PC-3 (cell line): ENCODE measurements at regions not wholly inside any gene's neighbourhood (a gene's known extent, or its start where the extent isn't known, plus 50 kb on each side); places are given as distances from the start of the nearest gene placed in this dataset.

Experiments used
- ATAC-seq: fragments of 200-7000 bp; cut with Tn5 transposase; 2 replicates; pipeline ENCODE4 v1.9.1; 2020; ENCODE audit warnings: mild to moderate bottlenecking, moderate library complexity
- BruUV-seq: library from RNA; stranded (reverse); fragments of 400-500 nt; replicated peaks from 2 replicates; lab custom pipeline; 2021; lab: Mats Ljungman, UMichigan
- CTCF ChIA-PET: fragments of 300-600 bp; sonication (Branson Sonifier 250); formaldehyde crosslinking; loops from one replicate; lab custom pipeline; 2022; ENCODE audit warnings: antibody characterized with exemption; lab: Charles Lee
- POLR2A ChIA-PET: fragments of 300-600 bp; sonication (Branson Sonifier 250); formaldehyde crosslinking; loops from one replicate; lab custom pipeline; 2022; ENCODE audit warnings: antibody characterized with exemption; ENCODE audit not compliant: unreplicated experiment; lab: Charles Lee
- DNase-seq: peaks from one replicate; pipeline ENCODE4 v3.0.0-alpha.2; 2015
- H2AFZ ChIP-seq: fragments of 300-600 bp; sonication (generic); 2 replicates; pipeline ENCODE4 v1.6.0; 2016; ENCODE audit warnings: antibody characterized with exemption, low read length
- H3F3A ChIP-seq: fragments of 300-600 bp; sonication (generic); one replicate; pipeline ENCODE4 v1.6.0; 2017; ENCODE audit warnings: antibody characterized with exemption, low read length, control low read depth, mild to moderate bottlenecking; ENCODE audit not compliant: unreplicated experiment
- H3K27ac ChIP-seq: fragments of 300-600 bp; sonication (generic); 2 replicates; pipeline ENCODE4 v1.5.1; 2016; ENCODE audit warnings: mild to moderate bottlenecking, low read length
- H3K27me3 ChIP-seq: fragments of 300-600 bp; sonication (generic); 2 replicates; pipeline ENCODE4 v1.6.1; 2016; ENCODE audit warnings: low read length, mixed read lengths
- H3K36me3 ChIP-seq: fragments of 300-600 bp; sonication (generic); 2 replicates; pipeline ENCODE4 v1.6.1; 2016; ENCODE audit warnings: low read depth, mixed run types, low read length, mixed read lengths
- H3K4me1 ChIP-seq: fragments of 300-600 bp; sonication (generic); 2 replicates; pipeline ENCODE4 v1.5.1; 2016; ENCODE audit warnings: low read length; ENCODE audit not compliant: insufficient read depth
- H3K4me2 ChIP-seq: fragments of 300-600 bp; sonication (generic); 2 replicates; pipeline ENCODE4 v1.6.0; 2016; ENCODE audit warnings: low read length
- H3K4me3 ChIP-seq: fragments of 300-600 bp; sonication (generic); 2 replicates; pipeline ENCODE4 v1.5.1; 2016; ENCODE audit warnings: mild to moderate bottlenecking, low read length, mixed read lengths
- H3K79me2 ChIP-seq: fragments of 300-600 bp; sonication (generic); 2 replicates; pipeline ENCODE4 v1.6.1; 2017; ENCODE audit warnings: low read length, mixed read lengths
- H3K9ac ChIP-seq: fragments of 300-600 bp; sonication (generic); 2 replicates; pipeline ENCODE4 v1.6.0; 2016; ENCODE audit warnings: mild to moderate bottlenecking, low read length
- H3K9me2 ChIP-seq: fragments of 300-600 bp; sonication (generic); replicated peaks from 2 replicates; pipeline ENCODE4 v1.6.1; 2016; ENCODE audit warnings: mixed run types, low read length, mixed read lengths
- H3K9me3 ChIP-seq: fragments of 300-600 bp; sonication (generic); 2 replicates; pipeline ENCODE4 v1.6.1; 2016; ENCODE audit warnings: low read length, mixed read lengths
- H4K20me1 ChIP-seq: fragments of 300-600 bp; sonication (generic); 2 replicates; pipeline ENCODE4 v1.6.1; 2016; ENCODE audit warnings: low read length, mixed read lengths
- EZH2 ChIP-seq: fragments of 300-600 bp; sonication (generic); IDR thresholded peaks from one replicate; pipeline ENCODE4 v1.6.1; 2017; ENCODE audit warnings: antibody characterized with exemption, mild to moderate bottlenecking, low read length; ENCODE audit not compliant: unreplicated experiment
- EZH2phosphoT487 ChIP-seq: fragments of 300-600 bp; sonication (generic); IDR thresholded peaks from 2 replicates; pipeline ENCODE4 v1.6.1; 2018; ENCODE audit warnings: mild to moderate bottlenecking, antibody characterized with exemption, low read length, borderline replicate concordance
- intact Hi-C: fragments of 100-400 bp; cut with micrococcal nuclease; formaldehyde crosslinking; loops from 2 replicates; pipeline ENCODE4 v1.9.0; 2023
- TF ChIP-seq, protein P1 (sequence below): fragments of 300-600 bp; sonication (generic); conservative IDR thresholded peaks from 2 replicates; pipeline ENCODE4 v1.5.1; 2017; ENCODE audit warnings: antibody characterized with exemption, low read depth, mild to moderate bottlenecking, low read length

GRCh38 chr5:61777292-61777691 lies 445.2 kb downstream of the ZSWIM6 start:
- no peak for TF ChIP-seq EZH2
- TF ChIP-seq EZH2phosphoT487: no peak
- TF ChIP-seq, protein P1, sequence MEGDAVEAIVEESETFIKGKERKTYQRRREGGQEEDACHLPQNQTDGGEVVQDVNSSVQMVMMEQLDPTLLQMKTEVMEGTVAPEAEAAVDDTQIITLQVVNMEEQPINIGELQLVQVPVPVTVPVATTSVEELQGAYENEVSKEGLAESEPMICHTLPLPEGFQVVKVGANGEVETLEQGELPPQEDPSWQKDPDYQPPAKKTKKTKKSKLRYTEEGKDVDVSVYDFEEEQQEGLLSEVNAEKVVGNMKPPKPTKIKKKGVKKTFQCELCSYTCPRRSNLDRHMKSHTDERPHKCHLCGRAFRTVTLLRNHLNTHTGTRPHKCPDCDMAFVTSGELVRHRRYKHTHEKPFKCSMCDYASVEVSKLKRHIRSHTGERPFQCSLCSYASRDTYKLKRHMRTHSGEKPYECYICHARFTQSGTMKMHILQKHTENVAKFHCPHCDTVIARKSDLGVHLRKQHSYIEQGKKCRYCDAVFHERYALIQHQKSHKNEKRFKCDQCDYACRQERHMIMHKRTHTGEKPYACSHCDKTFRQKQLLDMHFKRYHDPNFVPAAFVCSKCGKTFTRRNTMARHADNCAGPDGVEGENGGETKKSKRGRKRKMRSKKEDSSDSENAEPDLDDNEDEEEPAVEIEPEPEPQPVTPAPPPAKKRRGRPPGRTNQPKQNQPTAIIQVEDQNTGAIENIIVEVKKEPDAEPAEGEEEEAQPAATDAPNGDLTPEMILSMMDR: no peak
- H3K4me2 ChIP-seq: no peak overlapping the region

DNA sequence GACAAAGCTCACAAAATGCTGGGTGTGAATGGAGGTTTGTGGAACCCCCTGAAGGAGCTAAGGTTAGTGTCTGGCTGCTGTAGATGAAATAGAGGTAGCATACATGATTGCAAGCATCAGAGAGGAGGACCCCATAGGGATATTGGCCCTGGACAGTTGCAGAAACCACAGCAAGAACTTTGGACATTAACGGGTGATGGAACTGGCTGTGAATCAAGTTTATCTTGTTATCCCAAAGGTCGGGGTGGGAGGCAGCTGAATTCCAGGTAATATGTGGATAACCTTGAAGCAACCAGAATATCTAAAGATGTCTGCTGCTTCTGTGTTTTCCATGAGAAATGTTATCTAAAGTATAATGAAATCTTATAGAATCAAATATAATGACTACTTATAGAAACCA lies 447.7 kb downstream of the ZSWIM6 start:
- Histone ChIP-seq H3K9me3 (no peaks in the 10 kb centered on the region), H3K4me1 (no peaks in the 10 kb centered on the region), H3K9ac (no peak overlapping the region), H3K27ac (no peak overlapping the region), H3K4me3 (no peak overlapping the region), H3K36me3 (no peaks in the 10 kb centered on the region), H3K27me3 (peaks cover 34% of the 10 kb centered on the region), H3K9me2 (no peaks in the 10 kb centered on the region), H4K20me1 (no peaks in the 10 kb centered on the region), H3F3A (no peaks in the 10 kb centered on the region), H3K4me2 (no peak overlapping the region), H2AFZ (no peak overlapping the region), H3K79me2 (no peaks in the 10 kb centered on the region)
- TF ChIP-seq, protein P1: no peak
- no peak for TF ChIP-seq EZH2
- TF ChIP-seq EZH2phosphoT487: no peak
- ATAC-seq: no peak
- ChIA-PET POLR2A (no interaction called here), CTCF (no interaction called here)
- intact Hi-C loops: no loop called here
- no peak for DNase-seq
- no TSS peak for BruUV-seq

More at GRCh38 chr5:61777292-61777691, 445.2 kb downstream of the ZSWIM6 start:
- Histone ChIP-seq H3K79me2 (no peaks in the 10 kb centered on the region), H3K9me3 (no peaks in the 10 kb centered on the region), H4K20me1 (no peaks in the 10 kb centered on the region), H3K27ac (no peak overlapping the region), H3K9ac (no peak overlapping the region), H3K4me1 (no peaks in the 10 kb centered on the region), H3K4me3 (no peak overlapping the region), H3K9me2 (no peaks in the 10 kb centered on the region), H3K27me3 (peaks cover 47% of the 10 kb centered on the region), H2AFZ (no peak overlapping the region), H3K36me3 (no peaks in the 10 kb centered on the region), H3F3A (no peaks in the 10 kb centered on the region)
- no TSS peak for BruUV-seq
- CTCF ChIA-PET: no interaction called here
- DNase-seq (no peak), ATAC-seq (no peak)
- intact Hi-C loops: no loop called here
- POLR2A ChIA-PET: no interaction called here

DNA sequence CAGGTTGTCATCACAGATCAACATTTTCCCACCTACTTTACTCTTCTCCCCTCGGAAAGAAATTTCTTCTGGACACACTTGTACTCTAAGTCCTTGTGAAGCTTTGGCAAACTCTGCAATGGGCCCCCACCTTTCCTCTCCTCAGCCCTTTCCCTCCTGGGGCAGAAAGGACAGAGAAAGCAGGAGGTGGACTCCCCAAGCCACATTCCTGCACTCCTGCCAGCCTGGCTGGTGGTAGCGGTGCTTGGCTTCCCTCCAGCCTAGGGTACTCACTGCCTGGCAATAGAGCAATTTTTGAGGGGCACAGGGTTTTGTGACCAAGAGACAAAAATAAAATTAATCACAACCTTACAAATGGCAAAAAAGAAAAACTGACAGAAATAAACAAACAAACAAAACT lies 451.4 kb downstream of the ZSWIM6 start:
- ChIA-PET POLR2A (no interaction called here), CTCF (no interaction called here)
- H3K4me1 ChIP-seq: no peaks in the 10 kb centered on the region
- BruUV-seq: no TSS peak
- intact Hi-C loops: no loop called here
- H3K36me3 ChIP-seq: no peaks in the 10 kb centered on the region
- no peak overlapping the region for H3K9ac ChIP-seq
- H3K9me2 ChIP-seq: no peaks in the 10 kb centered on the region
- TF ChIP-seq, protein P1: no peak
- no peak for TF ChIP-seq EZH2
- TF ChIP-seq EZH2phosphoT487: no peak
- no peaks in the 10 kb centered on the region for H3F3A ChIP-seq
- no peak overlapping the region for H3K27ac ChIP-seq
- no peak overlapping the region for H2AFZ ChIP-seq
- 0 out of 2 replicates have a peak, but pooled peaks cover 8% of the 10 kb centered on the region for H3K27me3 ChIP-seq
- H3K79me2 ChIP-seq: no peaks in the 10 kb centered on the region
- H4K20me1 ChIP-seq: no peaks in the 10 kb centered on the region
- no peak overlapping the region for H3K4me2 ChIP-seq
- H3K4me3 ChIP-seq: no peak overlapping the region
- ATAC-seq (no peak), DNase-seq (no peak)
- no peaks in the 10 kb centered on the region for H3K9me3 ChIP-seq
